Fibroblast of lung (primary cell): ENCODE measurements at regions not wholly inside any gene's neighbourhood (a gene's known extent, or its start where the extent isn't known, plus 50 kb on each side); places are given as distances from the start of the nearest gene placed in this dataset.
"Not testable (repeated sequence)": the region's sequence is repeated elsewhere in the genome, so short reads cannot be mapped to it uniquely, and the experiment has no call there.

Source experiments
- DNase-seq, 2 donors: peaks; one replicate each; pipeline versions ENCODE4 v3.0.0 to v3.0.0-alpha.2; 2010; ENCODE audit warnings: low read depth in 2 of 2
- H2AFZ ChIP-seq: 2 replicates; pipeline ENCODE4 v1.5.1; 2012; ENCODE audit warnings: low read length, control low read depth, inconsistent platforms
- H3K27ac ChIP-seq: 2 replicates; pipeline ENCODE4 v1.5.1; 2011; ENCODE audit warnings: low read length, control low read depth; ENCODE audit not compliant: insufficient read depth
- H3K27me3 ChIP-seq: 2 replicates; pipeline ENCODE4 v1.5.1; 2011; ENCODE audit warnings: mild to moderate bottlenecking, low read length; ENCODE audit not compliant: control insufficient read depth, insufficient read depth
- H3K36me3 ChIP-seq: 2 replicates; pipeline ENCODE4 v1.5.1; 2011; ENCODE audit warnings: low read length; ENCODE audit not compliant: control insufficient read depth, insufficient read depth
- H3K4me1 ChIP-seq: 2 replicates; pipeline ENCODE4 v1.5.1; 2011; ENCODE audit warnings: low read length; ENCODE audit not compliant: control insufficient read depth, insufficient read depth; ENCODE audit errors: extremely low read depth
- H3K4me2 ChIP-seq: 2 replicates; pipeline ENCODE4 v1.5.1; 2011; ENCODE audit warnings: low read length, control low read depth; ENCODE audit not compliant: insufficient read depth; ENCODE audit errors: extremely low read depth
- H3K4me3 ChIP-seq, 4 experiments: fragments of 200-600 bp in 1 of 4; sonication (generic) in 1 of 4; replicated peaks in 1 of 4; 2 replicates each; pipeline ENCODE4 v1.5.1; 2011 to 2016; ENCODE audit warnings: low read length in 4 of 4, low read depth in 3 of 4, mild to moderate bottlenecking in 3 of 4, control low read depth in 2 of 4, inconsistent platforms in 1 of 4, mixed read lengths in 1 of 4; ENCODE audit not compliant: insufficient read depth in 1 of 4; ENCODE audit errors: control extremely low read depth in 1 of 4
- H3K79me2 ChIP-seq: 2 replicates; pipeline ENCODE4 v1.5.1; 2012; ENCODE audit warnings: mild to moderate bottlenecking, low read length, inconsistent platforms; ENCODE audit not compliant: control insufficient read depth, insufficient read depth
- H3K9ac ChIP-seq: 2 replicates; pipeline ENCODE4 v1.5.1; 2011; ENCODE audit warnings: mild to moderate bottlenecking, low read length, control low read depth; ENCODE audit not compliant: insufficient read depth
- H3K9me3 ChIP-seq: 2 replicates; pipeline ENCODE4 v1.5.1; 2012; ENCODE audit warnings: low read depth, low read length; ENCODE audit not compliant: control insufficient read depth, insufficient read depth
- H4K20me1 ChIP-seq: 2 replicates; pipeline ENCODE4 v1.5.1; 2011; ENCODE audit warnings: low read length; ENCODE audit not compliant: control insufficient read depth, insufficient read depth; ENCODE audit errors: extremely low read depth
- CTCF ChIP-seq, 2 donors: IDR thresholded peaks in 1 of 2; conservative IDR thresholded peaks in 1 of 2; 1 replicate in 1 of 2; 2 replicates in 1 of 2; pipeline ENCODE4 v1.5.1; 2011 to 2012; ENCODE audit warnings: low read length in 2 of 2, control low read depth in 1 of 2, inconsistent platforms in 1 of 2, low read depth in 1 of 2, mild to moderate bottlenecking in 1 of 2
- EZH2 ChIP-seq: IDR thresholded peaks from 2 replicates; pipeline ENCODE4 v1.5.1; 2012; ENCODE audit warnings: low read length, control low read depth, mild to moderate bottlenecking; ENCODE audit errors: missing control alignments

DNA sequence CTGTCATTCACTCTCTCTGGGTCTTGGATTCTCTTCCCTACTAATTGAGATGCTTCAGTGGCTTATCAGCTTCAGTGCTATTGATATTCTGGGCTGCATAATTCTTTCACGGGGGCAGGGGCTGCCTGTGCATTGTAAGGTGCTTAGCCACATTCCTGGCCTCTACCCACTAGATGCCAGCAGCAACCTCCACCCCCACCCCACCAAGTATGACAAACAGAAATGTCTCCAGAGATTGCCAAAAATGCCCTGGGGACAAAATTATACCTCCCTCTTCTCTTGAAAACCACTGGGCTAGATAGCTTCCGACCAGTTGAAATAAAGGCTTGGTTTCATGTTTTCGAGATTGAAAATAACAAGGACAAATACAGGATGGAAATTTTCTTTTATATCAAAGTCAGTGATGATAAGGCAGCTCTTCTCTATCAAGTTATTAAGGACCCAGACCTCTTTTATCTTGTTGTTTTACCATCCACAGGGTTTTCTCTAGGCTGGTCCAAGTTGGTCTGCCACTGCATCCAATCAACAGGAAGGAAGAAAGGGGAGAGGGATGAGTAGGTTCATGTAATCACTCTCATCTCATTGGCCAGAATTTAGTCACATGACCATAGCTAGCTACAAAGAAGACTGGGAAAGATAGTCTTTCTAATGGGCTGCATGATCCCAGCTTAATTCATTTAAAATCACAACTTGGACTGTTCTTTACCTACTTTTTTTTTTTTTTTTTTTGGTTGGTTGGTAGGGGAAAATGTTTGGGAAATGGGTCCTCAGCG, 92.1 kb upstream of the RANBP3L start:
- Histone ChIP-seq H3K9ac (no peak overlapping the region), H3K79me2 (no peaks in the 10 kb centered on the region), H3K4me3 (no peak overlapping the region), H3K27me3 (no peaks in the 10 kb centered on the region), H2AFZ (no peak overlapping the region), H3K4me1 (no peaks in the 10 kb centered on the region), H3K27ac (no peak overlapping the region), H3K36me3 (no peaks in the 10 kb centered on the region), H4K20me1 (no peaks in the 10 kb centered on the region), H3K4me2 (no peak overlapping the region), H3K9me3 (no peaks in the 10 kb centered on the region)
- DNase-seq, result no peak
- TF ChIP-seq CTCF (conservative IDR thresholded peaks at IDR 0.05 in 1 of 2, IDR thresholded peaks at IDR 0.05 in 1 of 2; ENCODE audit: low read depth in 1 of 2, low read length in 2 of 2) (no peak), EZH2 (no peak)

DNA sequence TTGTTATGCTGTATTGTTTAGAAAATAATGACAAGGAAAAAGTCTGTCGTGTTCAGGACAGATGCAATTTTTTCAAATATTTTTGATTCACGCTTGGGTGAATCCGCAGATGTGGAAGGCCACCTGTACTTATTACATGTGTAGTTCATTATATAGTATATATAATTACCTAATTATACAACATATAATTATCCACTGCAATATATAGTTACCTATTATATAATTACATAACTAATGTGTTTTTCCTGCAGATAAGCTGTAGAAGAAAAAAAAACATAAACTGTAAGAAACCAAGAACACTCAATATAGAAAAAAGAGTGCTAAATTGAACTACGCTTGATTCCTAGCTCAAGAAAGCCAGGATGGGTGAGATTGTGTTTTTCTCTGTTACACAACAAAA, 93.6 kb upstream of the RANBP3L start:
- no peaks in the 10 kb centered on the region for H4K20me1 ChIP-seq
- no peak overlapping the region for H3K4me3 ChIP-seq
- H3K4me1 ChIP-seq, result no peaks in the 10 kb centered on the region
- H3K9me3 ChIP-seq, result no peaks in the 10 kb centered on the region
- no peaks in the 10 kb centered on the region for H3K79me2 ChIP-seq
- no peak for TF ChIP-seq CTCF (conservative IDR thresholded peaks at IDR 0.05 in 1 of 2, IDR thresholded peaks at IDR 0.05 in 1 of 2; ENCODE audit: low read depth in 1 of 2, low read length in 2 of 2)
- no peak for TF ChIP-seq EZH2
- H3K9ac ChIP-seq, result no peak overlapping the region
- DNase-seq, result no peak
- H3K36me3 ChIP-seq, result no peaks in the 10 kb centered on the region
- H2AFZ ChIP-seq, result no peak overlapping the region
- H3K4me2 ChIP-seq, result no peak overlapping the region
- H3K27me3 ChIP-seq, result no peaks in the 10 kb centered on the region
- H3K27ac ChIP-seq, result no peak overlapping the region

- H3K4me3 ChIP-seq, H3K27me3 ChIP-seq, H3K4me2 ChIP-seq, H3K9ac ChIP-seq, H2AFZ ChIP-seq, H3K27ac ChIP-seq, H3K4me1 ChIP-seq, H3K79me2 ChIP-seq, DNase-seq, H3K36me3 ChIP-seq, H4K20me1 ChIP-seq, H3K9me3 ChIP-seq: not testable (repeated sequence)
Measured at GRCh38 chr5:36395947-36396346, 94.2 kb upstream of the RANBP3L start.
